ENCODE measurements at regions not wholly inside any gene's neighbourhood (a gene's known extent, or its start where the extent isn't known, plus 50 kb on each side); places are given as distances from the start of the nearest gene placed in this dataset.
"Not testable (repeated sequence)": the region's sequence is repeated elsewhere in the genome, so short reads cannot be mapped to it uniquely, and the experiment has no call there.

DNA sequence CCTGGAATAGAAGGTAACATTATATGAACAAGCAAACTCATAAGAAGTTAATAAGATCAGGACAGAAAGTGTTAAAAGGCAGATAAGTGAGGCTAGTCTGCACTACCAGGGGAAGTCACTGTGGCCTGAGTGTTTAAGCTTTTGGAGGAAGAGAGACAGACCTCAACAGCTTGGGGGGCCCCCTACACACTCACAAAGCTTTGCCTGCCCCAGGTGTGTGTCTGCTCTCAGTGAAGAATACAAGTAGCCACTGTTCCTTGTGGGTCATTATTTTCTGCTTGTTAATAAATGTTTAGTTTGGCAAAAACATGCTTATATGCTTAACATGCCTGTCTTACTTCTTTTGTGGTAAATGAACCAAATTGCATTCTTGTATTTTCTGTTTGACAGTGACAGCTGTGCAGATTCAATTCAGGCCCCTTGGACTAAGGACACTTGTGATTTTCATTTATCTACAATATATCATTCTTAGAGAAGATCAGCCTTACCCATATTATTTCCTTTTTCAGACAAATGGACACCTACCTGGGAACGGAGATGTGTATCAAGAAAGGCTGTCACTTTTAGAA lies 50.7 kb upstream of the C12orf71 start:
- DNase-seq = no peak

DNA sequence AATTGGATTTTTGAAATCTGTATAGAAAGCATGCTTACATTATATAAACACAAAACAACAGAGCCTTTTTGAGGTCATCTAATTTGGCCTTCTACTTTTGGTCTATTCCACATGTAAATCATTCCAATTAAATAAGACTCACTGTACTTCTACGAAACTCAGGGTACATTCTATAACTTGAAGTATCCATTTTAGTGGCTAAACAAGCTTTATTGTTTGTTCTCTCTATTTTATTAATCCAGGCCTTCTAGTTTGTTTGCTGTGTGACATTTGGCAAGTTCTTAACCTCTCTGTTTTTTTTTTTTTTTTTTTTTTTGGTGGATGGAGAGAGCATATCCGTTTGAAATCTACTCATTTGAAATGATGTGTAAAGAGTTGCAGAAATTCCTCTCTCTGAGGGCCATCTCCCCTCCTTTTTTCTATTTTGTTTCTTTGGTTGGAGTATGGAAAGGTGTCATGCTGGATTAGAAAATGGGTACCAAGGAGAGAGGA lies 58.1 kb upstream of the C12orf71 start:
- DNase-seq = no peak

DNA sequence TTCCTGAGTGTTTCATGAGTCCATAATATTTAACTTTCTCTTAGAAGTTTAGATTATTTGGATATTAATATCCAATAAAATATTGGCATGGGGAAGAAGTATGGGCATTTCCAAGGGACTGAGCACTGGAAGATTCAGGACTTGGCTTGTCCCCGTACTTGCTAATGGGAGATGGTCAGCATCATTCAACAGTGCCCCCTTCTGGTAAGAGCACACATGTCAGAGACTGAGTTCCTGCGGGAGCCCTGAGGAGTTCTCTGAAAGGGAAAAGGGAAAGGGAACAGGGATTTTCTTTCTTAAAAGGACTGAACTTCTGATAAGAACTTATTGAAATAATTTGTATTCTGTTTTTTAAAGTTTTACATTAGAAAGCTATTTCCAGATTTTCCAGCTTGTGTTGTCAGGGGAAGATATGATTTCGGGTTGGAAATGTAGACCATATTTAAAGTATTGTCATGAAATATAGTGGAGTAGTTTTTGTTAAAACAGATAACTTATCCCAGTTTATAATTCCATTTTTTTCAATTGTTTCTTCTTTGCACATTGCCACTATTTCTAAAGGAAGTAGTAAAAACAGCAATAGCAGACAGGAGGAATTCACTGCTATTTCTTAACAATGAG lies 59.8 kb upstream of the C12orf71 start:
- no peak for DNase-seq

DNA sequence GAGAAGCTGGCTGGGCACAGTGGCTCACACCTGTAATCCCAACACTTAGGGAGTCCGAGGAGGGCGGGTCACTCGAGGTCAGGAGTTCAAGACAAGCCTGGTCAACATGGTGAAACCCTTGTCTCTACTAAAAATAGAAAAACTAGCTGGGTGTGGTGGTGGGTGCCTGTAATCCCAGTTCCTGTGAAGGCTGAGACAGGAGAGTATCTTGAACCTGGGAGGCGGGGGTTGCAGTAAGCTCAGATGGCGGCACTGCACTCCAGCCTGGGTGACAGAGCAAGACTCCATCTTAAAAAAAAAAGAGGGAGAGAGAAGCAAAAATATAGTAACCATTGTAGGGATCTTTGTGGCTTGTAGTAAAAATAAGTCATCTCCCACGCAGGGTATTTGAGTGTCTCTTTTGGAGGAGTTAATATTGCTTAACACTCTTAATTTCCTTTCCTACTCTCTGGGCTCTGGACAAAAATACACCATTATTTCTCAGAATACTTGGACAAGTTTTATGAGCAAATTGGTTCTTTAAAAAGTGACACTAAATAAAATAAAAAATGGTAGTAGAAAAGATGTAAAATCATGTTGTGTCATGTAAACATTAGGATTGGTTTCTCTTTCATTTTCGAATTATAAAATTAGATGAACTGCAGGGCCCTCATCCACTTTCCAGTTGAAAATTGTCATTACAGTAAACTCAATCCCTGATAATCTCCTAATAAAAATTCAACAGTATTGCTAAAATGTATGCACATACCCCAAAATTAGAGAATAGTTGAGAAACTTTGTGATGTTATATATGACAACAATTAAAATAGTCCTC lies 61.1 kb upstream of the C12orf71 start:
- no peak for DNase-seq

DNA sequence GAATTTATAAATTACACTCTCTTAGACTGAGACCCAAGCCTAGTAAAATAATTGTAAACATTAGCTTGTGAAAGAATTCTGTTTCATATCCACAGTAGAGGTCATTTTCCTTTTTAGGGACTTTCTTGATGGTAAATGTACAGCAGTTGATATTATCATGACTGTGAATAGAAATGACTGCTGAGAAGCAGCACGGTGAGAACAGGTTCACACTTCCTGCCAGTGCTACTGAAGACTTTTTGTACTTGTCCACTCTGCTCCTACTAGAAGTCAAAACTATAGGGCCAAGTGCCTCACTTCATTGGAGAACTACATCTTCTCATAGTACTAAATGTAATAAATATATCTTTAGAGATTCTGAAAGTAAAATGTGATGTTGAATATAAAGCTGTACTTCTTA lies 63.3 kb upstream of the C12orf71 start:
- DNase-seq = not testable (repeated sequence)

DNA sequence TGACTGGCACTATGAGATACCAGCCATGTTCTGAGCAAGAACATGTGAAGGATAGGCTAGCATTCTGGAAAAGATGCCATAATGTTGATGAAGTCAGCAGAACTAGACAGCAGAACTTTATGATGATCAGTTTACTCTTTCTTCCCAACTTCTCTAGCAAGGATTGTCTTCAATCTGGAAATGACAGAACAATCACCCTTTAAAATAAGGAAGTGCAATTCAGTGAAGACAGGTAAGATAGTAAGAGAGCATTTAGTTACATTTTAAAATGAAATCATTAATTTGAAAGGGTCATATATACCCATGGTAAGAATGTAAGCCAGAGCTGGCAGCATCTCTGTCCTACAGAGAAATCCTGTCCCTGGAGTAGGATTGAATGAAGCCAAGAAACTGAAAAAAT lies 66.0 kb upstream of the C12orf71 start:
- DNase-seq = no peak

DNA sequence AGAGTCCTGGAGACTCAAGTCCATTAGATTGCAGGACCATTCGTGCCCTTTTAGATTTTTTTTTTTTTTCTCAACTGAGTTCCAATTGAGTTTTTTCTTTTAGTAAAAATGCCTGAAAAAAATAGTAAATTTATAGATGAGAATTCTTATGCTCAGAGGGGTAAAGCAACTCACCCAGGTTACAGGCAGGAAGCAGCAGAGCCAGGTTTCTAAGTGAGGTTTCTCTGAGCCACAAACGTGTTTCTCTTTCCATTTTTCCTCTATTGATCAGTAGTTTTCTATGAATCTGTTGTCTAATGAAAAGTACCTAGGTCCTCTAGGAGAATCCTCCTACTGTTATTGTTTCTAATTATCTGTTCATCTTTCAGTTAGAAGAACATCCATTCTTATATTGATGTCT lies 66.4 kb upstream of the C12orf71 start:
- DNase-seq = no peak

DNA sequence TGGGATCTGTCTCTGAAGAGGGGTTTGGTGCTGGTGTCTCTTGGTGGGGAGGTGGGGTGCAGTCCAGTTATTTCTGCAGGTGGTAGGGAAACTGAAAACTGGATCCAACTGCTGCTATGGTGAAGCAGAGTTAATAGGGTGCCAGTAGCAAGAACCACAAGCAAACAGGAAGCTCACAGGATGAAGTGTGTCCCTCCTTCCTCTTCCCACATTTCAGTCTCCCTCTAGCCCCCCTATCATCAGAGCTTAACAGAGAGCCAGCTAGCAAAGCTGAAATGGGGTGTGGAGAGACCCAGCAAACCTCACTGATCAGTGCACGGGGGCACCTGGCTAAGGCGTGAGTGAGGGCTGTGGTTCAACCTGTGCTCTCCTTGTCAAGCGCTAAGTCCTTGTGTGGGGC lies 69.1 kb upstream of the C12orf71 start:
- DNase-seq = no peak

DNA sequence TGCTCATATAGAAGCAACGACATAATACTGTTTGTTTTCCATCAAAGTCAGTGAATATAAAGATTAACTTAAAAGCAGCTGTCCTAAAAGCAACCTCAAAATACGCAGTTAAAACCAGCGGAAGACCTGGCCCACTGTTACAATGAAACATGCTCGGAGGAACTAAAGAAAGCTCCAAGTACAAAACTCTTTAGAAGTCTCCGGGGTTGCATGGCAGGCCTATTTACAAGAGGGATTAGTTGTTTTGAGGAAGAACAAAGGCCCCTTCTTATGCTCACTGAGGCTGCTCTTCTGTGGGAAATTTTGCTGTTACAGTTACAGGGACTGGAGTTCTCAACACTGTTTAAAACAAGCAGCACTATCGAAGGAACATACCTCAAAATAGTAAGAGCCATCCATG lies 75.9 kb upstream of the C12orf71 start:
- DNase-seq = no peak

DNA sequence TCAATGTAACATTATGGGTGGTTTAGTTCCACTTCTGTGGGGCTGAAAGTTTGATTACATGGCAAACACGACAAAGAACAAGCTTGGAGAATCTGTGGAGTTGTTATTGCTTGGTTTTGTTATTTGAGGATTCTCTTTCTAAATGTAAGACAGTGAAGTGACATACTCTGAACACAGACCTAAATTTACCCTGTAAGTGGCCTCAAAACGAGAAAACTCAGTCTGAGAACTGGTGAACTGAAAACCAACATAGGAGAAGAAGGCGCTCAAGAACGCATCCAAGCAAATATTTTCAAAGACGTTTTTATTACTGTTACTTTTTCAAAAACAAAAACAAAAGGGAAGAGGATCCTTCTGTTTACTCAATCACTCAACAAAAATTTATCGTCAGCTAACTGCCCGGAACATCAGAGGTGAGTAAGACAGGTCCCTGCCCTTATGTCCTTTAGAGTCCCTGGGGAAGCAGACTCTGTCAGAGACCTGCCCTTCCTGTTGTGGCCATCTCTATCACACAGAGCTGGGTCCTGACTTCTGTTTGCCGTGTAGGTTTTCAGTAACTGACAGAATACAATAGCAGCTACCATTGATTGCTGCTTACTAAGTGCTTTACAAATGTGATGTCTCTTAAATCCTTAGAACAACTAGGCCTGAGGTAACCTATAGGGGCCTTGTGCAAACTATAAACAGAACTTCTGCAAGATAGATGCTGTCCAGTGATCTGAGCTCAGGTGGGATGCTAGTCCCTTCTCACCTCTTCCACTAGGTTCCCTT lies 79.3 kb upstream of the C12orf71 start:
- DNase-seq = no peak

DNA sequence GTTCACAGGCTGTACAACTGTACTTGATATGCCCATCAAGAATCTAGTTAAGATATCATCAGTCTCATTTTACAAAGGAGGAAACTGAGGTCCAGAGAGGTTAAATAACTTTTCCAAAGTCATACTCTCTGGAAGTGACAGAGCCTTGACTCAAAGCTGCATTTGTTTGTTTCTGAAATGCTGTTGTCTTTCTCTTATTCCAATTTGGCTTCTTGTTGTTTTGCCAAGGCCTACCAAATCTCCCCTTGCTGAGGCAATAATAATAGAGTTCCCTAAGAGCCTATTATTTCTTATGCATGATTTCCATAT lies 79.8 kb upstream of the C12orf71 start:
- no peak for DNase-seq

DNA sequence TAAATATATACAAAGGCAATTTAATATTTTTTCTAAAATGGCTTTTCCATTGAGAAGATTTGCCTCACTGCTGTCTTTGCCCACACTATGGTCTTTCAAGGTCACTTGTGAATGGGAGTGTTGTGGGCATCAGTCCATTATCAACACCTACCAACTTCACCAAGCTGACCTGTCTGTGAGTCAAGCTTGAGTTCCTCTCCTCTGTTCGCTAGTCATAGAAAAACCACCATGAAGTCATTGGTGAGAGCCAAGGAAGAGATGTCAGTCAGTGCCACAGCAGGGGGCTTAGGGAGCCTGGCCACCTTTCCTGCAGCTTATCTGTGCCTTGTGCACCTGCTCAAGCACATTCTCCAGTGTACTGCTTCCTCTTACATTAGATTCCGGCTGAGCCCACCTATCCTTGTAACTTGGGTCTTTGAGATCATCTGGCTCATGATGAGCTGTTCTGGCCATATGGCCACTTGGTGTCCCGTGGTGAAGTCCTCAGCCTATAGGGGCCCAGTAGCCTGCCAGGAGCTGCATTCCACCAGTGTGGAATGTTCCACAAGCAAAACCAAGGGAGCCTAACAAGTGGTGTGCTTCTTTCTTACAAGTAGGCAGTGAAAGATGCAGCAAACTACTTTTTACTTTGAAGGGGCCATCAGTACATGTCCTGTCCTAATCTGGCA lies 80.8 kb upstream of the C12orf71 start:
- no peak for DNase-seq

DNA sequence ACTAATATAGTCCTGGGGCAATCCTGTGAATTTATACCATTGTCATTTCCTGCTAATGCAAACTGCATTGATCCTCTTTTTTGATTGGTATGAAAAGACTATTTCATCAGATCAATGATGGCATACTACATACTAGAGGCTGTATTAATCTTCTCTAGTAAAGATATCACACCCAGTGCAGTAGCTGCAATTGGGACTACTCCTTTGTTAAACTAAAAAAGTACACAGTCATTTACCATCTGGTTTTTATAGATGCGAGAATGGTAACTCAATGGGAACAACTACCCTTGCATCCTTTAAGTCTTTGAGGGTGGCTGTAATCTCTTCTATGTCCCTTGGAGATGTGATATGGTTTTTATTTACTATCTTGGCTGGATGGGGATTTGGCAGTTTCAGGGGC lies 80.2 kb upstream of the STK38L start:
- DNase-seq = no peak

DNA sequence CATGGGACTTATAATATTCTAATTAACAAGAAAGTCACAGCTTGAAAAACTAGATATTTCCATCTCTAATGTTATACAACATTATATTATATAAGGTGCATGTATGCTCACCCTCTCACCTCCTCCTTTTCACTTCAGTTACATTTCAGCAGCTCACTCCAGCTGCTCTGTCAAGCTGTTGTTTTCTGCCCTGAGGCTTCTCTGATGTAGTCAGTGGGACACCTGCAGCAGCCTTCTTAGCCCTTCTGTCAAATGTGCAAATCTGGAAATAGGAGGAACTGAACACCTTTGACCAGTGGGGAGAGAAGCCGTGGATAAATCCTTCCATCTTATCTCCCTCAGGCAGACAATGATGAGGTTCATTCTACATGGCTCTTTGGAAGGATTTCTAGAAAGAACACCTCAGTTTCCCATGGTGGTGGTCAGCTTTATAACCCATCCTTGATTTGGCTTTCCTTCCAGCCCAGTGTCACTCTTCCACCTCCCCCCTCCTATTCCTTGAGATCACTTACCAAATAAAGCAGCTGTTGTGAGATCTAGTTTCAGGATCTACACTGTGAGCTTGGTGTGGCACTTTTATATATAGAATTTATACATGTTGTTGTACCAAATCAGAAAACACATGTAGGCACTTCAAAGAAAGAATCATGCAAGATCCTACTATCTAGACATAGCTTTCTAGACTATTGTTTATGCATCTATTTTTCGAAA lies 79.6 kb upstream of the STK38L start:
- no peak for DNase-seq

DNA sequence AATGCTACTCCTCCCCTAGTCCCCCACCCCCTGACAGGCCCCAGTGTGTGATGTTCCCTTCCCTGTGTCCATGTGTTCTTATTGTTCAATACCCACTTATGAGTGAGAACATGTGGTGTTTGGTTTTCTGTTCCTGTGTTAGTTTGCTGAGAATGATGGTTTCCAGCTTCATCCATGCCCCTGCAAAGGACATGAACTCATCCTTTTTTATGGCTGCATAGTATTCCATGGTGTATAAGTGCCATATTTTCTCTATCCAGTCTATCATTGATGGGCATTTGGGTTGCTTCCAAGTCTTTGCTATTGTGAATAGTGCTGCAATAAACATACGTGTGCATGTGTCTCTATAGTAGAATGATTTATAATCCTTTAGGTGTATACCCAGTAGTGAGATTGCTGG lies 78.1 kb upstream of the STK38L start:
- not testable (repeated sequence) for DNase-seq

DNA sequence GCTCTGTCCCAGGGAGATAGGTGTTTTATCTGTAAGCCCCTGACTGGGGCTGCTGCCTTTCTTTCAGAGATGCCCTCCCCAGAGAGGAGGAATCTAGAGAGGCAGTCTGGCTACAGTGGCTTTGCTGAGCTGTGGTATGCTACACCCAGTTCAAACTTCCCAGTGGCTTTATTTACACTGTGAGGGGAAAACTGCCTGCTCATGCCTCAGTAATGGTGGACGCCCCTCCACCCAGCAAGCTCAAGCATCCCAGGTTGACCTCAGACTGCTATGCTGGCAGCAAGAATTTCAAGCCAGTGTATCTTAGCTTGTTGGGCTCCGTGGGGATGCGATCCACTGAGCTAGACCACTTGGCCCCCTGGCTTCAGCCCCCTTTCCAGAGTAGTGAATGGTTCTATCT lies 72.6 kb upstream of the STK38L start:
- not testable (repeated sequence) for DNase-seq

DNA sequence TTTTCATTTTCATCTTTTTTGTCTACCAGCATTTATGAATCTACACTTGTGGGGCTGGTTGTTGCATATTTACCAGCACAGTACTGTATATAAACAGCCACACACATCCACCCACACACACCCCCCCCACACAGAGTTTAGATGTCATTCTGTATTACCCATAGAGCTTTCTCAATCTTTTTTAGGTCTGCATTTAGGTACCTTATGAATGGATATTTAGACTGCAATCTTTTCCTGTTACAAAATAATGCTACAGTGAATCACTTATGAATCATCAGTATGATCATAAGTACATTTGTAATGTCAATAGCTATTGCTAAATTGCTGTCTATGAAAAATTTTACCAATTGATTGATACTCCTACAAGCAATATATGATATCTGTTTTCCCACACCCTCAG lies 67.3 kb upstream of the STK38L start:
- DNase-seq = no peak

DNA sequence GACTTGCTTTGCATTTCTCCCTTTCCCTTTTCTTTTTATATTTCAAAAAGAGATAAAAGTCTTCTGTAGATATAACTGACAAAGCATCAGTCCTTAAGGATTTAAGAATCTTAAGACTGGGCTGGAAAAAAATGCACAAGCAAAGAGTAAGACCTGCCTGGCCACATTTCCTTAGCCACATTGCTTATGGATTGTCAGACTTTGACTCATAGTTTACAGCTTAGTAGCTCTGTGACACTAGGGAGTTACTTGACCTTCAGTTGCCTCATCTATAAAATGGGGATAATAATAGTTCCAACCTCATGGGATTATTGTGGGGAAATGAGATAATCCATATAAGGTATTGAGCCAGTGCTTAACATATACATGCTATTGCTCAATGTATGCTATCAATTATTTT lies 66.4 kb upstream of the STK38L start:
- DNase-seq = no peak

DNA sequence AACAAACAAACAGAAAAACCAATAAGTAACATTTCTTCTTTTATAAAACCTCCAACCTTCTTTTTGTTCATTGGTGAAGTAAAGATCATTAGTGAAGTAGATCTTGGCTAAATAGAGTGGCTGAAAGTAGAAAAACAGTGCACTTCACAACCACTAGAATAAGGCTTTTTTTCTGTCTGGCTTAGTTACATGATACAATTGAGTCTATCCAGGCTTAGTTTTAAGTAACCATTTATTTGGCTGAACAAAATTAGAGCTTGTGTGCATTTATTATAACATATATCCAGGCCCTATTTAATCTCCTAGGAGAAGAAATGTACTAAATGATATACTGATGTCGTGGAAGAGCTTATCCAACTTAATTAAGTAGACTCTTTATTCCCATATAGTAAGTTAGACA lies 65.8 kb upstream of the STK38L start:
- DNase-seq = no peak

DNA sequence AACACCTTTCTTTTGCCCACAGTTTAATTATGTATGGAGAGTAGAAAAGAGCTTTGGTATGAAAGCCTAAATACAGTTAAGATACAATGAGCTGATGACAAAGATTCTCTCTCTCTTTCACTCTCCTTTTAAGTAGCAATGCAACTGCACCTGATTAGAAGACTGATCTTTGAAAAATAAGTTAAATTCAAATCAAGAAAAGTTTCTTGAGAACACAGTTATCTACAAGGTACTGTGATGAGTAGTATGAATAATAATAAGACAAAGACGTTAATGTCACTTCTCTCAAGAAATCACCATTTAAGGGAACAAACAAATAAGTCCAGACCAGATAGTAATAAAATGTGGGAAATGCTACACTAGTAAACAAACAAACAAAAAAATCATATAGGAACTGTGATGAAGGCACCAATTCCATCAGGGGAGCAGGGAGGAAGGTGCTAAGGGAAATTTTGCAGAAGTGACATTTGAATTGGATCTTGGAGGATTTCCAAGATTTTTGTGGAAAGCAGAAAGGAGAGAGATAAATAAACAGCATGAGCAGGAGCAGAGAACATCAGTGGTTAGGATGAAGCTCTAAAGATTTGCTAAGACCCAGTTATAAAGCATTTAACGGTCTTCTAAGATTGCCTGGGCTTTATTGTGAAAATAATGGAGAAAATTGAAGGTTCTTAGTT lies 65.2 kb upstream of the STK38L start:
- DNase-seq = no peak

DNA sequence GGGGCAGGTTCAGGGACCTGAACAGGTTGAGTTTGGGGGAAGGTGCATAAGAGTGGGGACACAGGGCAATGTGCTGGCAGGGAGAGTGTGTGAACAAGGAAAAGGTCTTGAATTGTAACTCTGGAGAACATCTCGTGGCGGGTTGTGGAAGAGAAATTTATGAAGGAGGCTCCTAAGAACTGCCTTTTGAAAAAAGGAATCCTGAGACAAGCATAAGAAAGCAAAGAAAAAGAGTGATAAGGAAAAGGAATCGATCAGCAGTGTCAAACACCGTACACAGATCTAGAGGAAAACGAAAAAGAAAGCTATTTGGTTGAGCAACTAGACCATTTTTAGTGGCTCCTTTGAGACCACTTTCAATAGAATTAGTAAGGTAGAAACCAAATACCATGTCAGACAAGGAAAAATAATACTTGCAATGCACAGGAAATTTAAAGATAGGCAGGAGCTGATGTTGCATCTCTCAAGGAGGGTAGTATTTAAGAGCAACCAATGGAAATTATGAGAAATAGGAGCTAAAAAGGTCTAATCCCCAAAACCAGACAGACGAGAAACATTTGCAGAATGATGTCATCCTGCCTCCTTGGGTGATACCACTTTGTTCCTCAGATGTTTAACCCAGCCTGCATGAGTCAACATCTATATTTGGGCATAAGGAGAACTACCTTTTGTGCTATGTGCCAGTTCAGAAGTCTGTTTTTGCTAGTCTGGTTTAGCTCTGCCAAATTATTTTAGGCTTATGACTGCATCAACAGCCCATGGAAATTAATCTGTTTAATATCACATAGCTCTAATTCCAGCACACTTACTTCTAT lies 64.5 kb upstream of the STK38L start:
- DNase-seq = no peak

Measured in activated naive CD4-positive, alpha-beta T cell (primary cell).